ENCODE measurements at regions not wholly inside any gene's neighbourhood (a gene's known extent, or its start where the extent isn't known, plus 50 kb on each side); places are given as distances from the start of the nearest gene placed in this dataset.

- Histone ChIP-seq H3K9me2 (replicated peaks; ENCODE audit: low read length) (no peaks in the 10 kb centered on the region), H3K79me2 (ENCODE audit: low read length) (no peaks in the 10 kb centered on the region), H3F3A (ENCODE audit: low read length, unreplicated experiment) (no peaks in the 10 kb centered on the region), H3K4me1 (ENCODE audit: insufficient read depth, low read length) (0 out of 2 replicates have a peak, but pooled peaks cover 3% of the 10 kb centered on the region), H3K4me3 (ENCODE audit: low read length) (no peak overlapping the region), H4K20me1 (ENCODE audit: low read length) (no peaks in the 10 kb centered on the region), H2AFZ (ENCODE audit: low read length) (no peak overlapping the region), H3K27me3 (ENCODE audit: low read length) (no peaks in the 10 kb centered on the region), H3K9me3 (ENCODE audit: low read length) (no peaks in the 10 kb centered on the region), H3K4me2 (ENCODE audit: low read length) (no peak overlapping the region), H3K27ac (ENCODE audit: low read length) (no peak overlapping the region), H3K36me3 (ENCODE audit: low read depth, low read length) (no peaks in the 10 kb centered on the region), H3K9ac (ENCODE audit: low read length) (no peak overlapping the region)
- ChIA-PET POLR2A (ENCODE audit: unreplicated experiment) (no interaction called here), CTCF (no interaction called here)
- TF ChIP-seq EZH2phosphoT487 (IDR thresholded peaks at IDR 0.05; ENCODE audit: borderline replicate concordance, low read length) (no peak), EZH2 (IDR thresholded peaks at IDR 0.05; ENCODE audit: low read length, unreplicated experiment) (no peak), CTCF (conservative IDR thresholded peaks at IDR 0.05; ENCODE audit: low read depth, low read length) (no peak)
- intact Hi-C loops (cut with micrococcal nuclease): no loop called here
- ATAC-seq (no peak), DNase-seq (no peak)
- BruUV-seq (replicated peaks): no TSS peak
Observed at GRCh38 chr2:147777394-147777793, 67.4 kb upstream of the ACVR2A start.

GRCh38 chr2:147774805-147775204 lies 70.0 kb upstream of the ACVR2A start:
- H3K4me3 ChIP-seq (ENCODE audit: low read length): no peak overlapping the region
- no peaks in the 10 kb centered on the region for H3K36me3 ChIP-seq (ENCODE audit: low read depth, low read length)
- no peak for DNase-seq
- H3K27me3 ChIP-seq (ENCODE audit: low read length): no peaks in the 10 kb centered on the region
- no TSS peak for BruUV-seq (replicated peaks)
- no peak overlapping the region for H3K27ac ChIP-seq (ENCODE audit: low read length)
- H3K9ac ChIP-seq (ENCODE audit: low read length): no peak overlapping the region
- H2AFZ ChIP-seq (ENCODE audit: low read length): no peak overlapping the region
- H3K4me1 ChIP-seq (ENCODE audit: insufficient read depth, low read length): no peaks in the 10 kb centered on the region
- ChIA-PET CTCF (no interaction called here), POLR2A (ENCODE audit: unreplicated experiment) (no interaction called here)
- H4K20me1 ChIP-seq (ENCODE audit: low read length): no peaks in the 10 kb centered on the region
- H3F3A ChIP-seq (ENCODE audit: low read length, unreplicated experiment): no peaks in the 10 kb centered on the region
- ATAC-seq: no peak
- no peaks in the 10 kb centered on the region for H3K9me3 ChIP-seq (ENCODE audit: low read length)
- intact Hi-C loops (cut with micrococcal nuclease): no loop called here
- H3K4me2 ChIP-seq (ENCODE audit: low read length): no peak overlapping the region
- H3K79me2 ChIP-seq (ENCODE audit: low read length): no peaks in the 10 kb centered on the region
- no peak for TF ChIP-seq CTCF (conservative IDR thresholded peaks at IDR 0.05; ENCODE audit: low read depth, low read length)
- TF ChIP-seq EZH2 (IDR thresholded peaks at IDR 0.05; ENCODE audit: low read length, unreplicated experiment): no peak
- no peak for TF ChIP-seq EZH2phosphoT487 (IDR thresholded peaks at IDR 0.05; ENCODE audit: borderline replicate concordance, low read length)
- no peaks in the 10 kb centered on the region for H3K9me2 ChIP-seq (replicated peaks; ENCODE audit: low read length)

GRCh38 chr2:147773479-147773878 lies 71.3 kb upstream of the ACVR2A start:
- Histone ChIP-seq H3K9me2 (replicated peaks; ENCODE audit: low read length) (no peaks in the 10 kb centered on the region), H3K4me1 (ENCODE audit: insufficient read depth, low read length) (no peaks in the 10 kb centered on the region), H3K9me3 (ENCODE audit: low read length) (no peaks in the 10 kb centered on the region), H3K27ac (ENCODE audit: low read length) (no peak overlapping the region), H3K79me2 (ENCODE audit: low read length) (no peaks in the 10 kb centered on the region), H3K36me3 (ENCODE audit: low read depth, low read length) (no peaks in the 10 kb centered on the region), H2AFZ (ENCODE audit: low read length) (no peak overlapping the region), H3K4me2 (ENCODE audit: low read length) (no peak overlapping the region), H3K27me3 (ENCODE audit: low read length) (no peaks in the 10 kb centered on the region), H3F3A (ENCODE audit: low read length, unreplicated experiment) (no peaks in the 10 kb centered on the region), H3K9ac (ENCODE audit: low read length) (no peak overlapping the region), H4K20me1 (ENCODE audit: low read length) (no peaks in the 10 kb centered on the region), H3K4me3 (ENCODE audit: low read length) (no peak overlapping the region)
- BruUV-seq (replicated peaks): no TSS peak
- DNase-seq (no peak), ATAC-seq (no peak)
- no peak for TF ChIP-seq EZH2phosphoT487 (IDR thresholded peaks at IDR 0.05; ENCODE audit: borderline replicate concordance, low read length)
- no peak for TF ChIP-seq EZH2 (IDR thresholded peaks at IDR 0.05; ENCODE audit: low read length, unreplicated experiment)
- TF ChIP-seq CTCF (conservative IDR thresholded peaks at IDR 0.05; ENCODE audit: low read depth, low read length): no peak
- intact Hi-C loops (cut with micrococcal nuclease): no loop called here
- POLR2A ChIA-PET (ENCODE audit: unreplicated experiment): no interaction called here
- CTCF ChIA-PET: no interaction called here

Data from PC-3 (cell line).